Heart left ventricle (tissue), 16 donors: ENCODE measurements at regions not wholly inside any gene's neighbourhood (a gene's known extent, or its start where the extent isn't known, plus 50 kb on each side); places are given as distances from the start of the nearest gene placed in this dataset.

ENCODE experiments used
- ATAC-seq, 4 donors: fragments of 200-7000 bp; cut with Tn5 transposase; one replicate each; pipeline ENCODE4 v1.9.1; 2020 to 2022; ENCODE audit warnings: moderate library complexity in 4 of 4, mild to moderate bottlenecking in 3 of 4, moderate number of reproducible peaks in 1 of 4
- DNase-seq, 5 donors: peaks; one replicate each; pipeline ENCODE4 v3.0.0-alpha.2; 2020
- H3K27ac ChIP-seq, 12 donors: fragments of 200-600 bp; sonication (generic) in 4 of 12; one replicate each; pipeline versions ENCODE4 v1.5.0 to v1.8.0; 2016 to 2022; ENCODE audit warnings: mild to moderate bottlenecking in 2 of 12
- H3K27me3 ChIP-seq, 9 donors: fragments of 200-600 bp; sonication (generic) in 2 of 9; one replicate each; pipeline versions ENCODE4 v1.5.1 to v1.8.0; 2016 to 2022; ENCODE audit warnings: mild to moderate bottlenecking in 3 of 9
- H3K36me3 ChIP-seq, 9 donors: fragments of 200-600 bp; sonication (generic) in 2 of 9; one replicate each; pipeline versions ENCODE4 v1.5.0 to v1.8.0; 2018 to 2022; ENCODE audit warnings: mild to moderate bottlenecking in 2 of 9
- H3K4me1 ChIP-seq, 12 donors: fragments of 200-600 bp; sonication (generic) in 4 of 12; one replicate each; pipeline versions ENCODE4 v1.5.0 to v1.8.0; 2016 to 2022; ENCODE audit warnings: mild to moderate bottlenecking in 3 of 12
- H3K4me3 ChIP-seq, 12 donors: fragments of 200-600 bp; sonication (generic) in 4 of 12; one replicate each; pipeline versions ENCODE4 v1.5.0 to v1.8.0; 2017 to 2022; ENCODE audit warnings: mild to moderate bottlenecking in 9 of 12, moderate library complexity in 4 of 12
- H3K9me3 ChIP-seq, 12 donors: fragments of 200-600 bp; sonication (generic) in 4 of 12; one replicate each; pipeline versions ENCODE4 v1.5.0 to v1.8.0; 2016 to 2022; ENCODE audit warnings: mild to moderate bottlenecking in 1 of 12
- POLR2A ChIP-seq, 2 donors: fragments of 450-650 bp; IDR thresholded peaks; one replicate each; pipeline ENCODE4 v1.6.1; 2017; ENCODE audit warnings: antibody characterized with exemption in 2 of 2, mild to moderate bottlenecking in 2 of 2, moderate library complexity in 2 of 2
- WGBS, 4 donors: extraction: QIAGEN DNeasy Blood & Tissue Kit in 2 of 4; methylation state at CpG; one replicate each; pipeline versions ENCODE4 v1.1.5 to v1.1.7; 2013 to 2018; 5-methylcytosine and 5-hydroxymethylcytosine counted together
- intact Hi-C, 10 donors: fragments of 100-400 bp; cut with DNase I; formaldehyde crosslinking; loops; one replicate each; pipeline versions ENCODE4 v1.11.1 to v1.14.2; 2022
- TF ChIP-seq, protein P1 (sequence below), 12 donors: fragments of 200-600 bp; sonication (generic) in 4 of 12; IDR thresholded peaks; one replicate each; pipeline versions ENCODE4 v1.5.0 to v1.8.0; 2018 to 2022; ENCODE audit warnings: antibody characterized with exemption in 12 of 12, mild to moderate bottlenecking in 5 of 12
- donor health status: ischemic (EF 13 %, LVEDD 7.1; RV severe dilation, severe dysfunction).
- donor health status: healthy with polysubstance abuse.
- donor health status: DM: no; HTN: yes; CAD: no.
- donor health status: DM: no; HTN: no; CAD: no.
- donor health status: ischemic (EF 25% LVEDD 6.9; RV normal size, moderate dysfunction).
- donor health status: ischemic (EF 25% LVEDD 5.7; RV mildly dilated, moderate dysfunction).
- donor health status: healthy.
- donor health status: DM: yes; HTN: yes; CAD: no.
- donor health status: ischemic (EF 35%, LVEDD 5.7; RV mildly dilated, moderate dysfunction).
- donor health status: nonischemic (EF 11% LVEDD 7.7; RV severe dilation, severe dysfunction).
- donor health status: DM: yes; HTN: yes; CAD: no.
- donor health status: PGD.
- donor health status: ischemic (EF 29% LVEDD 5.4; RV normal size, mild dysfunction).
- donor health status: nonischemic (EF 23%, LVEDD 6.1; RV moderate dilation, normal function).

- H3K9me3 ChIP-seq: no peaks in the 10 kb centered on the region
- intact Hi-C loops: no loop called here
- DNase-seq (no peak), ATAC-seq (no peak)
- H3K36me3 ChIP-seq: no peaks in the 10 kb centered on the region
- H3K27ac ChIP-seq: no peak overlapping the region
- no peaks in the 10 kb centered on the region for H3K27me3 ChIP-seq
- no peak overlapping the region for H3K4me3 ChIP-seq
- H3K4me1 ChIP-seq: no peaks in the 10 kb centered on the region
- WGBS, 4 donors: 74 to 85% (median 82%) methylated on average over 1 of the region's 1 CpG
- TF ChIP-seq, protein P1, sequence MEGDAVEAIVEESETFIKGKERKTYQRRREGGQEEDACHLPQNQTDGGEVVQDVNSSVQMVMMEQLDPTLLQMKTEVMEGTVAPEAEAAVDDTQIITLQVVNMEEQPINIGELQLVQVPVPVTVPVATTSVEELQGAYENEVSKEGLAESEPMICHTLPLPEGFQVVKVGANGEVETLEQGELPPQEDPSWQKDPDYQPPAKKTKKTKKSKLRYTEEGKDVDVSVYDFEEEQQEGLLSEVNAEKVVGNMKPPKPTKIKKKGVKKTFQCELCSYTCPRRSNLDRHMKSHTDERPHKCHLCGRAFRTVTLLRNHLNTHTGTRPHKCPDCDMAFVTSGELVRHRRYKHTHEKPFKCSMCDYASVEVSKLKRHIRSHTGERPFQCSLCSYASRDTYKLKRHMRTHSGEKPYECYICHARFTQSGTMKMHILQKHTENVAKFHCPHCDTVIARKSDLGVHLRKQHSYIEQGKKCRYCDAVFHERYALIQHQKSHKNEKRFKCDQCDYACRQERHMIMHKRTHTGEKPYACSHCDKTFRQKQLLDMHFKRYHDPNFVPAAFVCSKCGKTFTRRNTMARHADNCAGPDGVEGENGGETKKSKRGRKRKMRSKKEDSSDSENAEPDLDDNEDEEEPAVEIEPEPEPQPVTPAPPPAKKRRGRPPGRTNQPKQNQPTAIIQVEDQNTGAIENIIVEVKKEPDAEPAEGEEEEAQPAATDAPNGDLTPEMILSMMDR (IDR thresholded peaks at IDR 0.05): no peak
- TF ChIP-seq POLR2A (IDR thresholded peaks at IDR 0.05): no peak
These were observed 490.9 kb upstream of the RGMB start for GRCh38 chr5:98282521-98282920.

GRCh38 chr5:98292496-98292895 lies 481.0 kb upstream of the RGMB start:
- no peaks in the 10 kb centered on the region for H3K9me3 ChIP-seq
- H3K4me3 ChIP-seq: no peak overlapping the region
- H3K4me1 ChIP-seq: no peaks in the 10 kb centered on the region
- 84 to 93% (median 87%) methylated on average over 3 of the region's 3 CpGs for WGBS, 4 donors
- no peaks in the 10 kb centered on the region for H3K27me3 ChIP-seq
- no peak for TF ChIP-seq POLR2A (IDR thresholded peaks at IDR 0.05)
- TF ChIP-seq, protein P1 (IDR thresholded peaks at IDR 0.05): no peak
- DNase-seq: no peak
- ATAC-seq: no peak
- no peaks in the 10 kb centered on the region for H3K36me3 ChIP-seq
- no peak overlapping the region for H3K27ac ChIP-seq
- intact Hi-C loops: no loop called here

DNA sequence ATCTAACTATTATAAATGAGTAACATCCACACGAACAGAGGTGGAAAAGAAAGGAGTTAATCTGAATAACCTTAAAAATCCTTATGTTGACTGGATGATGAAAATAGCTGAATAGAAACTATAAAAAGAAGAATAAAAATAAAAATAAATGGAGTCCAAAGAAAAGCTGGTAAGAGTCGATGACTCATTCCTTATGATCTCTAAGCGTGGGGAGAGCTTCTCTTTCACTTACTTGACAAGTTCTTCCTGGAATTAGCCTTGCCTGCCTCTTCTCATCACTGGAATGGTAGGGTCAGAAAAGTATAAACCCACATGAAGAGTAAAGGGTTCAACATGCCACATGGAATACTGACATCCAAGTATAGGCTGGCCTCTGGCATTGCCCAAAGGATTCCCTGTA lies 477.0 kb upstream of the RGMB start:
- no peak for DNase-seq
- TF ChIP-seq, protein P1 (IDR thresholded peaks at IDR 0.05): no peak
- TF ChIP-seq POLR2A (IDR thresholded peaks at IDR 0.05): no peak
- 73 to 78% (median 76%) methylated on average over 3 of the region's 3 CpGs for WGBS, 4 donors
- no peaks in the 10 kb centered on the region for H3K36me3 ChIP-seq
- no peak overlapping the region for H3K4me3 ChIP-seq
- intact Hi-C loops: no loop called here
- no peaks in the 10 kb centered on the region for H3K27me3 ChIP-seq
- no peaks in the 10 kb centered on the region for H3K4me1 ChIP-seq
- H3K9me3 ChIP-seq: no peaks in the 10 kb centered on the region
- H3K27ac ChIP-seq: no peak overlapping the region
- no peak for ATAC-seq

DNA sequence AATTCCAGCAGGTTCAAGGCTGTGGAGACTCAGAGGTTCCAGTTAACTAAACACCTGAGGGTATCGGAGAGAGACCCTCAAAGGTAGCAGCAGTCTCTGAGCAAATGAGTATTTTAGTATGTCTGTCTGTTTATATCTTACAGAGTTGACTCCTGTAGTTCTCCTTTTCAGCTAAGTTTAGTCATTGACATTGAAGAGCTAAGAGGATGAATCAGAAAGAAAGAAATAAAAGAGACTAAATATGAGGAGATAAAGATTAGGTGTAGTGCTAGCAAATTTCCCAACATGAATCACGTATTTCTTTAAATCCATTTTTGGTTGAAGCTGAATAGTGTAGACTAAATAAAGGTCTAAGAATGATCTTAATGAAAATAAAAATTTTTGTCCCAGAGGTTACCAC lies 474.0 kb upstream of the RGMB start:
- no peak for ATAC-seq
- H3K36me3 ChIP-seq: no peaks in the 10 kb centered on the region
- H3K4me1 ChIP-seq: no peaks in the 10 kb centered on the region
- H3K9me3 ChIP-seq: no peaks in the 10 kb centered on the region
- H3K27ac ChIP-seq: no peak overlapping the region
- intact Hi-C loops: no loop called here
- DNase-seq: no peak
- 83 to 98% (median 95%) methylated on average over 2 of the region's 2 CpGs for WGBS, 4 donors
- TF ChIP-seq POLR2A (IDR thresholded peaks at IDR 0.05): no peak
- TF ChIP-seq, protein P1 (IDR thresholded peaks at IDR 0.05): no peak
- no peak overlapping the region for H3K4me3 ChIP-seq
- no peaks in the 10 kb centered on the region for H3K27me3 ChIP-seq
